ENCODE measurements at regions not wholly inside any gene's neighbourhood (a gene's known extent, or its start where the extent isn't known, plus 50 kb on each side); places are given as distances from the start of the nearest gene placed in this dataset.

DNA sequence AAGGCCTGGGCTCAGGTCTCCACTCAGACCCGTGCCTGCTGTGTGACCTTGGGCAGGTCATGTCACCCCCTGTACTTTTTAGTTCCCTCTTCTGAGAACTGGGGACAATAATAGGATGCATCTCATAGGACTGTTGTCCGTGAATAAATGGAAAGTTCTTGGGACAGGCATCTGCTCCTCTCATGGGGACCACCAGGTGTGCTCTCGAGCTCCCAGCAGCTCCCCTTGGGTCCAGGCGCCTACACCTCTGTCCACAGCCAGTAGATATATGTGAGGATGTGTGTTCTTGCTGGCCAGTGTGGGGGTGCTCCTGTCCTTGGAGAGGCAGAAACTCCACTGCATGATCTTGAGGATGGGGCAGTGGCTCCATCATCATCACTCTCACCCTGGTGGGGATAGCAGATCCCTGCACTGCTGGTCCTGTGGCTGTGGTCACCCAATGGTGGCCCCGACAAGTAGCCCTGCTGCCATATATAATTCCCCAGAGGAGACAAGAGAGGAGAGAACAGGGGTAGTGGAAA lies 257.6 kb upstream of the TLE3 start:
- H4K20me1 ChIP-seq (ENCODE audit: low read depth), result no peaks in the 10 kb centered on the region
- peaks cover 12% of the 10 kb centered on the region for H3K27me3 Mint-ChIP-seq (ENCODE audit: insufficient read depth, low read depth)
- H3K9me3 ChIP-seq (ENCODE audit: low read depth), result no peaks in the 10 kb centered on the region

DNA sequence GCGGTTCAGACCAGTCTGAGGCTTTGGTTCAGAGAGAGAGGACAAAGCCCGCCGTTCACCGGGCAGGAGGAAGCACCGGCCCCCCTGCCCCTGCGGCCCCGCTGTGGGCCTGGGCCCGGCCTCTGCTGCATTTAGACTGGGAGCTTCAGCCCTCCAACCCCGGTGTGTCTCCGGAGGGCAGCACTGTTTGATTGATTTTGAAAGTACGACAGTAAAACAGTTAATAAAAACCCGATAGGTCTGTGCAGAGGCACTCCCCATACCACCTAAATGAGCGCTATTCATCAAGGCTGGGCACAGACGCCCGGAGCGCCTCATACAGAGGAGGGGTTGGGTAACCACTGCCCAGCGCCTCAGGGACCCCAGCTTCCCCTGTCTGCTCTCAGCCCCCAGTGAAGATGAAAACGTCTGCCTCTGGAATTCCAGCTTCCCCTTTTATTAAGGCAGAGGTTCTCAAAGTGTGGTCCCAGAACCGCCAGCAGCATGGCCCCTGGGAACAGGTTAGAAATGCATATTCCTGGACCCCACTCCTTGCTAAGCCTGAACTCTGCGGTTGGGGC lies 256.7 kb upstream of the TLE3 start:
- H3K9me3 ChIP-seq (ENCODE audit: low read depth), result no peaks in the 10 kb centered on the region
- DNase-seq (ENCODE audit: low spot score), result no peak
- H3K36me3 ChIP-seq, result no peaks in the 10 kb centered on the region
- Mint-ChIP-seq H3K36me3 (no peaks in the 10 kb centered on the region), H3K4me3 (no peak overlapping the region), H3K27ac (no peak overlapping the region), H3K4me1 (peaks cover 26% of the 10 kb centered on the region), H3K27me3 (ENCODE audit: insufficient read depth, low read depth) (peaks cover 12% of the 10 kb centered on the region), H3K9me3 (no peaks in the 10 kb centered on the region)
- H3K27ac ChIP-seq, result no peak overlapping the region
- no peaks in the 10 kb centered on the region for H3F3A ChIP-seq (ENCODE audit: low read depth)
- H3K27me3 ChIP-seq, result no peaks in the 10 kb centered on the region
- no peaks in the 10 kb centered on the region for H3K79me2 ChIP-seq (ENCODE audit: low read depth)
- H3K9ac ChIP-seq, result no peak overlapping the region
- H2AFZ ChIP-seq (replicated peaks), result no peak overlapping the region
- peaks cover 32% of the 10 kb centered on the region for H3K4me1 ChIP-seq
- no peaks in the 10 kb centered on the region for H4K20me1 ChIP-seq (ENCODE audit: low read depth)
- no peak overlapping the region for H3K4me2 ChIP-seq
- no peak overlapping the region for H3K4me3 ChIP-seq
- no peak for TF ChIP-seq EZH2 (IDR thresholded peaks at IDR 0.05)
- TF ChIP-seq EZH2phosphoT487 (IDR thresholded peaks at IDR 0.05), result no peak
- TF ChIP-seq, protein P1, sequence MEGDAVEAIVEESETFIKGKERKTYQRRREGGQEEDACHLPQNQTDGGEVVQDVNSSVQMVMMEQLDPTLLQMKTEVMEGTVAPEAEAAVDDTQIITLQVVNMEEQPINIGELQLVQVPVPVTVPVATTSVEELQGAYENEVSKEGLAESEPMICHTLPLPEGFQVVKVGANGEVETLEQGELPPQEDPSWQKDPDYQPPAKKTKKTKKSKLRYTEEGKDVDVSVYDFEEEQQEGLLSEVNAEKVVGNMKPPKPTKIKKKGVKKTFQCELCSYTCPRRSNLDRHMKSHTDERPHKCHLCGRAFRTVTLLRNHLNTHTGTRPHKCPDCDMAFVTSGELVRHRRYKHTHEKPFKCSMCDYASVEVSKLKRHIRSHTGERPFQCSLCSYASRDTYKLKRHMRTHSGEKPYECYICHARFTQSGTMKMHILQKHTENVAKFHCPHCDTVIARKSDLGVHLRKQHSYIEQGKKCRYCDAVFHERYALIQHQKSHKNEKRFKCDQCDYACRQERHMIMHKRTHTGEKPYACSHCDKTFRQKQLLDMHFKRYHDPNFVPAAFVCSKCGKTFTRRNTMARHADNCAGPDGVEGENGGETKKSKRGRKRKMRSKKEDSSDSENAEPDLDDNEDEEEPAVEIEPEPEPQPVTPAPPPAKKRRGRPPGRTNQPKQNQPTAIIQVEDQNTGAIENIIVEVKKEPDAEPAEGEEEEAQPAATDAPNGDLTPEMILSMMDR (IDR thresholded peaks at IDR 0.05), result no peak

More for the DNA sequence above, 257.6 kb upstream of the TLE3 start:
- no peaks in the 10 kb centered on the region for H3K36me3 ChIP-seq
- no peak overlapping the region for H2AFZ ChIP-seq (replicated peaks)
- no peaks in the 10 kb centered on the region for H3K79me2 ChIP-seq (ENCODE audit: low read depth)
- peak overlapping the region; percentile 42 for H3K27ac Mint-ChIP-seq
- H3K27ac ChIP-seq, result no peak overlapping the region
- no peak overlapping the region for H3K4me3 ChIP-seq
- H3K4me1 ChIP-seq, result peaks cover 32% of the 10 kb centered on the region
- H3K9ac ChIP-seq, result no peak overlapping the region
- no peak for TF ChIP-seq EZH2 (IDR thresholded peaks at IDR 0.05)
- TF ChIP-seq, protein P1 (IDR thresholded peaks at IDR 0.05), result peak; percentile 19
- DNase-seq (ENCODE audit: low spot score), result no peak
- H3F3A ChIP-seq (ENCODE audit: low read depth), result no peaks in the 10 kb centered on the region
- H3K4me2 ChIP-seq, result no peak overlapping the region
- H3K4me3 Mint-ChIP-seq, result no peak overlapping the region
- no peaks in the 10 kb centered on the region for H3K27me3 ChIP-seq
- H3K9me3 Mint-ChIP-seq, result no peaks in the 10 kb centered on the region
- peaks cover 24% of the 10 kb centered on the region for H3K4me1 Mint-ChIP-seq
- no peaks in the 10 kb centered on the region for H3K36me3 Mint-ChIP-seq

DNA sequence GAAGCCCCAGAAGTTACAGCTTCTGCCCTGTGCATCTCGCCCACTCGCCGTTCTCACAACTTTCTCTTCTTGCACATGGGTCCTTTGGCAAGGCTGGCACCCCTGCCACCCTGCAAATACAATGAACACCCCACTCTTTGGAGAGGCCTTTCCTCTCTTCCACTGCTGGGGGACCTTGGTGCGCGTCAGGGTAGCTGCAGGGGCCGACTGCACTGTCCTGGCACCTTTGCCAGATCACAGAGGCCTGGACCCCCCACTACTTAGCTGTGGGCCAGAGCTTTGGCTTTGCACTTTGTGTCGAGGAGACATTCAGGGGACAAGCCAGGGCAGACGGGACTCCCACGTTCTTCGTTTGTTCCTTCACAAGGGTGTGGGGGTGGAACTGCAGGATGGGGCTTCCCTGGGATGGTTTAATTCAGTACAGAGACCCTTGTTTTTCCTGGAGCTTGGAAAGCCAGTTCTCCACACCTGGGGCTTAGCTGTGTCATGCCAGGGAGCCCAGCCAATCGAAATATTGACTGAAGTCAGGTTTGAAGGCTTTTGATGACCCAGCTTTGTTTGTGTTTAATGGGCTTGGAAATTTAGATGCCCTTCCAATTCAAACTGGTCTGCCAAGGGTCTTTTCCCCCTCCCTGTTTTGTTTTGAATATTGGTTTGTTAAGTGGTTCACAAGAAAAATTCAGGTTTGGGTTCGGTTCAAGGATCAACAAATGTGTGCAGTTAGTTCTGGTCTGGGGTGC lies 256.1 kb upstream of the TLE3 start:
- H3K4me3 ChIP-seq, result no peak overlapping the region
- no peaks in the 10 kb centered on the region for H3K27me3 ChIP-seq
- no peak for TF ChIP-seq EZH2 (IDR thresholded peaks at IDR 0.05)
- TF ChIP-seq, protein P1 (IDR thresholded peaks at IDR 0.05), result no peak
- no peak for TF ChIP-seq EZH2phosphoT487 (IDR thresholded peaks at IDR 0.05)
- no peaks in the 10 kb centered on the region for H3K36me3 ChIP-seq
- no peaks in the 10 kb centered on the region for H3K9me3 ChIP-seq (ENCODE audit: low read depth)
- peaks cover 25% of the 10 kb centered on the region for H3K4me1 ChIP-seq
- Mint-ChIP-seq H3K4me3 (no peak overlapping the region), H3K36me3 (no peaks in the 10 kb centered on the region), H3K27ac (no peak overlapping the region), H3K4me1 (peaks cover 29% of the 10 kb centered on the region), H3K9me3 (no peaks in the 10 kb centered on the region), H3K27me3 (ENCODE audit: insufficient read depth, low read depth) (peaks cover 13% of the 10 kb centered on the region)
- H4K20me1 ChIP-seq (ENCODE audit: low read depth), result no peaks in the 10 kb centered on the region
- H3K79me2 ChIP-seq (ENCODE audit: low read depth), result no peaks in the 10 kb centered on the region
- no peaks in the 10 kb centered on the region for H3F3A ChIP-seq (ENCODE audit: low read depth)
- H2AFZ ChIP-seq (replicated peaks), result no peak overlapping the region
- no peak overlapping the region for H3K4me2 ChIP-seq
- DNase-seq (ENCODE audit: low spot score), result no peak
- no peak overlapping the region for H3K9ac ChIP-seq
- no peak overlapping the region for H3K27ac ChIP-seq
